Suprapubic skin (tissue), 4 donors: ENCODE measurements at regions not wholly inside any gene's neighbourhood (a gene's known extent, or its start where the extent isn't known, plus 50 kb on each side); places are given as distances from the start of the nearest gene placed in this dataset.

ENCODE experiments used
- CTCF ChIP-seq, 2 donors: fragments of 200-600 bp in 1 of 2; fragments of 450-650 bp in 1 of 2; sonication (generic) in 1 of 2; IDR thresholded peaks; one replicate each; pipeline ENCODE4 v1.5.1; 2016 to 2019; ENCODE audit warnings: antibody characterized with exemption in 2 of 2, mild to moderate bottlenecking in 1 of 2, moderate library complexity in 1 of 2
- EP300 ChIP-seq: sonication (generic); formaldehyde crosslinking; IDR thresholded peaks from one replicate; pipeline ENCODE4 v1.6.1; 2017; ENCODE audit warnings: antibody characterized with exemption
- POLR2A ChIP-seq, 2 donors: fragments of 450-650 bp; IDR thresholded peaks; one replicate each; pipeline ENCODE4 v1.6.1; 2017; ENCODE audit warnings: antibody characterized with exemption in 2 of 2, mild to moderate bottlenecking in 2 of 2, moderate library complexity in 2 of 2
- POLR2AphosphoS5 ChIP-seq, 3 donors: sonication (generic); formaldehyde crosslinking; IDR thresholded peaks; one replicate each; pipeline ENCODE4 v1.6.1; 2017; ENCODE audit warnings: antibody characterized with exemption in 3 of 3

DNA sequence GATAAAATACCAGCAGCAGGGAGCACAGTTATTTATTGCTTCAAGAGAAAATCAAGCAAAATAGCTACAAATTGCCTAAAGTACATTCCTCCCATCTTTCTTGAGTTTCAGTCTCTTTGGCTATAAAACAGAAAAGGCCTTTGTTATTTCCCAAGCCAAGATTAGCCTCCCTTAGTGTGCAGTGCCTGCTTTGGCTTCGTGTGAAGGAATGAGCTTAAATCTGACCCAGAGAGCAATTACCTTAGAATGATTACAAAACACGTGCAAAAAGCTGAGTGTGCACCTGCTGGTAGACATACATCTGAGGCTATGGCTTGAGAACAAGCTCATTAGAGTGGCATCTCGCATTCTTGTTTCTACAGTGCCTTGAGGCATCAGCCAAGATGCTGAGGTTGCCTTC is 250.8 kb downstream of the C4orf33 start:
- TF ChIP-seq CTCF (IDR thresholded peaks at IDR 0.05) (no peak), POLR2AphosphoS5 (IDR thresholded peaks at IDR 0.05) (no peak), EP300 (no peak), POLR2A (IDR thresholded peaks at IDR 0.05) (no peak)
